Endothelial cell of umbilical vein (primary cell): ENCODE measurements at regions not wholly inside any gene's neighbourhood (a gene's known extent, or its start where the extent isn't known, plus 50 kb on each side); places are given as distances from the start of the nearest gene placed in this dataset.

Experiments used
- BruUV-seq: library from RNA; stranded (reverse); fragments of 400-500 nt; replicated peaks from 2 replicates; lab custom pipeline; 2021; lab: Mats Ljungman, UMichigan
- CTCF ChIA-PET: fragments of 300-600, 350-600 bp; sonication (Branson Sonifier 250); formaldehyde crosslinking; loops from one replicate; lab custom pipeline; 2021; ENCODE audit warnings: antibody characterized with exemption, inconsistent platforms; lab: Charles Lee
- POLR2A ChIA-PET: fragments of 300-600, 350-600 bp; sonication (Branson Sonifier 250); formaldehyde crosslinking; loops from one replicate; lab custom pipeline; 2021; ENCODE audit warnings: antibody characterized with exemption, inconsistent platforms; lab: Charles Lee
- DNase-seq: peaks from one replicate; pipeline ENCODE4 v3.0.0-alpha.2; 2011; ENCODE audit warnings: low read depth, low spot score
- FAIRE-seq: peaks from 2 replicates; lab custom pipeline; 2011; peaks lifted over from hg19 to GRCh38; lab: Jason Lieb, UNC
- H2AFZ ChIP-seq: 2 replicates; pipeline ENCODE4 v1.6.0; 2012; ENCODE audit warnings: low read depth, low read length, control low read depth, inconsistent platforms
- H3K27ac ChIP-seq: 2 replicates; pipeline ENCODE4 v1.5.1; 2011; ENCODE audit warnings: low read depth, mild to moderate bottlenecking, control low read depth, low read length, moderate library complexity; ENCODE audit not compliant: insufficient read depth
- H3K27me3 ChIP-seq, 2 experiments: 2 replicates each; pipeline versions ENCODE4 v1.6.0 to v1.6.1; 2011; ENCODE audit warnings: low read length in 2 of 2, mixed read lengths in 1 of 2; ENCODE audit not compliant: control insufficient read depth in 2 of 2, insufficient read depth in 2 of 2
- H3K36me3 ChIP-seq, 2 experiments: 2 replicates in 1 of 2; 3 replicates in 1 of 2; pipeline ENCODE4 v1.5.1; 2011; ENCODE audit warnings: low read length in 2 of 2, mild to moderate bottlenecking in 1 of 2, moderate library complexity in 1 of 2; ENCODE audit not compliant: control insufficient read depth in 2 of 2, insufficient read depth in 2 of 2; ENCODE audit errors: extremely low read depth in 1 of 2
- H3K4me1 ChIP-seq: 3 replicates; pipeline ENCODE4 v1.5.1; 2011; ENCODE audit warnings: mild to moderate bottlenecking, low read length; ENCODE audit not compliant: control insufficient read depth, insufficient read depth; ENCODE audit errors: extremely low read depth
- H3K4me2 ChIP-seq: 2 replicates; pipeline ENCODE4 v1.6.1; 2011; ENCODE audit warnings: low read length, control low read depth, mixed read lengths; ENCODE audit not compliant: insufficient read depth
- H3K4me3 ChIP-seq, 3 experiments: fragments of 200-600 bp in 1 of 3; sonication (generic), shearing (Covaris generic) in 1 of 3; replicated peaks in 1 of 3; 2 replicates each; pipeline ENCODE4 v1.5.1; 2011 to 2016; ENCODE audit warnings: control low read depth in 3 of 3, low read length in 3 of 3, mild to moderate bottlenecking in 2 of 3, inconsistent platforms in 1 of 3, low read depth in 1 of 3, moderate library complexity in 1 of 3; ENCODE audit not compliant: insufficient read depth in 1 of 3
- H3K79me2 ChIP-seq: 2 replicates; pipeline ENCODE4 v1.6.0; 2012; ENCODE audit warnings: low read length, inconsistent platforms; ENCODE audit not compliant: control insufficient read depth, insufficient read depth
- H3K9ac ChIP-seq: replicated peaks from 2 replicates; pipeline ENCODE3; 2011; ENCODE audit warnings: low read length, control low read depth; ENCODE audit not compliant: insufficient read depth; ENCODE audit errors: extremely low read depth
- H3K9me1 ChIP-seq: replicated peaks from 3 replicates; pipeline ENCODE4 v1.6.0; 2011; ENCODE audit warnings: mild to moderate bottlenecking, low read length; ENCODE audit not compliant: control insufficient read depth, insufficient read depth; ENCODE audit errors: extremely low read depth
- H3K9me3 ChIP-seq: replicated peaks from 2 replicates; pipeline ENCODE4 v1.5.1; 2012; ENCODE audit warnings: low read length, inconsistent platforms; ENCODE audit not compliant: control insufficient read depth, insufficient read depth
- H4K20me1 ChIP-seq: replicated peaks from 2 replicates; pipeline ENCODE3; 2011; ENCODE audit warnings: mild to moderate bottlenecking, low read length; ENCODE audit not compliant: control insufficient read depth, insufficient read depth; ENCODE audit errors: extremely low read depth
- CTCF ChIP-seq, 2 donors: IDR thresholded peaks; 1 replicate in 1 of 2; 2 replicates in 1 of 2; pipeline ENCODE4 v1.5.1; 2011; ENCODE audit warnings: low read length in 2 of 2, mild to moderate bottlenecking in 2 of 2, moderate library complexity in 2 of 2, control low read depth in 1 of 2, inconsistent platforms in 1 of 2, low read depth in 1 of 2; ENCODE audit not compliant: insufficient read depth in 1 of 2; ENCODE audit errors: extremely low read depth in 1 of 2
- EZH2 ChIP-seq: IDR thresholded peaks from 2 replicates; pipeline ENCODE4 v1.6.1; 2012; ENCODE audit warnings: borderline replicate concordance, low read depth, mild to moderate bottlenecking, moderate library complexity, low read length, inconsistent platforms; ENCODE audit not compliant: severe bottlenecking
- FOS ChIP-seq: IDR thresholded peaks from 2 replicates; pipeline ENCODE4 v1.6.1; 2011; ENCODE audit warnings: mild to moderate bottlenecking, low read length, moderate library complexity, borderline replicate concordance; ENCODE audit not compliant: insufficient read depth
- GATA2 ChIP-seq: IDR thresholded peaks from 2 replicates; pipeline ENCODE4 v1.7.0; 2011; ENCODE audit warnings: low read depth, mild to moderate bottlenecking, moderate library complexity, mixed read lengths, low read length; ENCODE audit not compliant: insufficient read length, insufficient read depth
- JUN ChIP-seq: IDR thresholded peaks from 2 replicates; pipeline ENCODE4 v1.6.1; 2011; ENCODE audit warnings: borderline replicate concordance, low read depth; ENCODE audit not compliant: insufficient read length, insufficient read depth
- MAX ChIP-seq: IDR thresholded peaks from 2 replicates; pipeline ENCODE4 v1.6.1; 2011; ENCODE audit not compliant: insufficient read depth, insufficient read length
- MYC ChIP-seq: IDR thresholded peaks from one replicate; pipeline ENCODE4 v1.6.1; 2011; ENCODE audit warnings: mild to moderate bottlenecking, low read depth, low read length
- POLR2A ChIP-seq: IDR thresholded peaks from 2 replicates; pipeline ENCODE4 v1.6.1; 2012; ENCODE audit warnings: low read depth, mild to moderate bottlenecking, control low read depth, low read length
- POLR2AphosphoS5 ChIP-seq: IDR thresholded peaks from 2 replicates; pipeline ENCODE4 v1.6.1; 2012; ENCODE audit warnings: low read depth, mild to moderate bottlenecking, control low read depth, low read length, moderate library complexity; ENCODE audit not compliant: insufficient read depth
- dilution Hi-C: fragments of 300-500 bp; cut with MboI; formaldehyde crosslinking; loops from one replicate; pipeline ENCODE4 v1.15.0; 2019; ENCODE audit warnings: low sequenced_read_pairs; ENCODE audit not compliant: extremely low pct_ligation_motif_present
- intact Hi-C: fragments of 100-400 bp; cut with micrococcal nuclease; formaldehyde crosslinking; loops from one replicate; pipeline ENCODE4 v1.10.0; 2022

- H3K4me2 ChIP-seq, result no peak overlapping the region
- BruUV-seq, result no TSS peak
- H3K27me3 ChIP-seq, result no peaks in the 10 kb centered on the region
- ChIA-PET POLR2A (no interaction called here), CTCF (no interaction called here)
- FAIRE-seq (no peak), DNase-seq (no peak)
- H3K9me1 ChIP-seq, result no peaks in the 10 kb centered on the region
- H4K20me1 ChIP-seq, result no peaks in the 10 kb centered on the region
- TF ChIP-seq EZH2 (no peak), MAX (no peak), MYC (no peak), POLR2A (no peak)
- no peak overlapping the region for H3K9ac ChIP-seq
- H3K27ac ChIP-seq, result no peak overlapping the region
- intact Hi-C loops, result no loop called here
- H3K79me2 ChIP-seq, result no peaks in the 10 kb centered on the region
- dilution Hi-C loops, result no loop called here
- no peaks in the 10 kb centered on the region for H3K9me3 ChIP-seq
- H3K36me3 ChIP-seq, result no peaks in the 10 kb centered on the region
- no peaks in the 10 kb centered on the region for H3K4me1 ChIP-seq
- no peak overlapping the region for H3K4me3 ChIP-seq
- H2AFZ ChIP-seq, result no peak overlapping the region
Measured at GRCh38 chr13:79075703-79076102, 330.4 kb downstream of the RBM26 start.

GRCh38 chr13:79070343-79070974, 335.6 kb downstream of the RBM26 start:
- ChIA-PET CTCF (no interaction called here), POLR2A (no interaction called here)
- Histone ChIP-seq H3K27ac (no peak overlapping the region), H4K20me1 (no peaks in the 10 kb centered on the region), H3K4me1 (no peaks in the 10 kb centered on the region), H3K79me2 (no peaks in the 10 kb centered on the region), H3K4me2 (no peak overlapping the region), H3K9me1 (no peaks in the 10 kb centered on the region), H2AFZ (no peak overlapping the region), H3K4me3 (no peak overlapping the region), H3K36me3 (no peaks in the 10 kb centered on the region), H3K9ac (no peak overlapping the region), H3K9me3 (no peaks in the 10 kb centered on the region), H3K27me3 (no peaks in the 10 kb centered on the region)
- TF ChIP-seq MAX (no peak), GATA2 (no peak), POLR2AphosphoS5 (no peak), JUN (no peak), POLR2A (no peak), FOS (no peak), CTCF (IDR thresholded peaks at IDR 0.05; ENCODE audit: extremely low read depth in 1 of 2, insufficient read depth in 1 of 2, low read depth in 1 of 2, low read length in 2 of 2) (no peak), EZH2 (no peak), MYC (no peak)
- dilution Hi-C loops, result no loop called here
- intact Hi-C loops, result no loop called here
- no peak for FAIRE-seq
- no peak for DNase-seq
- BruUV-seq, result no TSS peak
